LNCAP (cell line): ENCODE measurements at regions not wholly inside any gene's neighbourhood (a gene's known extent, or its start where the extent isn't known, plus 50 kb on each side); places are given as distances from the start of the nearest gene placed in this dataset.
A peak's percentile ranks its signal among the peaks of the same experiment; 100 is the strongest.

Source experiments
- CTCF ChIP-seq: fragments of 450-650 bp; IDR thresholded peaks from 2 replicates; pipeline ENCODE4 v1.5.1; 2017; ENCODE audit warnings: mild to moderate bottlenecking

GRCh38 chr13:30520571-30520970 lies 54.8 kb upstream of the HMGB1 start:
- TF ChIP-seq CTCF: no peak

GRCh38 chr13:30523211-30523610 lies 57.5 kb upstream of the HMGB1 start:
- no peak for TF ChIP-seq CTCF

- TF ChIP-seq CTCF: no peak
Observed at GRCh38 chr13:30526612-30527495, 61.1 kb upstream of the HMGB1 start.

- TF ChIP-seq CTCF: no peak
Observed at GRCh38 chr13:30529085-30529834, 63.5 kb upstream of the HMGB1 start.

GRCh38 chr13:30535046-30535445 lies 69.3 kb upstream of the HMGB1 start:
- TF ChIP-seq CTCF: no peak

GRCh38 chr13:30545320-30545719 lies 72.4 kb upstream of the USPL1 start:
- no peak for TF ChIP-seq CTCF

- TF ChIP-seq CTCF: peak; percentile 49
Observed at GRCh38 chr13:30551189-30551588, 66.5 kb upstream of the USPL1 start.
